Bronchial epithelial cell (primary cell): ENCODE measurements at regions not wholly inside any gene's neighbourhood (a gene's known extent, or its start where the extent isn't known, plus 50 kb on each side); places are given as distances from the start of the nearest gene placed in this dataset.

Experiments
- DNase-seq: peaks from one replicate; pipeline ENCODE4 v3.0.0-alpha.2; 2010; ENCODE audit warnings: low read depth
- FAIRE-seq: peaks from 2 replicates; lab custom pipeline; 2011; peaks lifted over from hg19 to GRCh38; lab: Jason Lieb, UNC
- H3K27me3 ChIP-seq: 2 replicates; pipeline ENCODE4 v1.5.1; 2011; ENCODE audit warnings: low read length; ENCODE audit not compliant: control insufficient read depth, insufficient read depth
- H3K36me3 ChIP-seq: 2 replicates; pipeline ENCODE4 v1.5.1; 2011; ENCODE audit warnings: low read length; ENCODE audit not compliant: control insufficient read depth, insufficient read depth
- H3K4me3 ChIP-seq: 2 replicates; pipeline ENCODE4 v1.5.1; 2011; ENCODE audit warnings: mild to moderate bottlenecking, low read depth, low read length, control low read depth
- TF ChIP-seq, protein P1 (sequence below): IDR thresholded peaks from 2 replicates; pipeline ENCODE4 v1.5.1; 2011; ENCODE audit warnings: mild to moderate bottlenecking, moderate library complexity, low read length, control low read depth, inconsistent platforms; ENCODE audit not compliant: insufficient read depth, severe bottlenecking

- no peak for DNase-seq
- TF ChIP-seq, protein P1, sequence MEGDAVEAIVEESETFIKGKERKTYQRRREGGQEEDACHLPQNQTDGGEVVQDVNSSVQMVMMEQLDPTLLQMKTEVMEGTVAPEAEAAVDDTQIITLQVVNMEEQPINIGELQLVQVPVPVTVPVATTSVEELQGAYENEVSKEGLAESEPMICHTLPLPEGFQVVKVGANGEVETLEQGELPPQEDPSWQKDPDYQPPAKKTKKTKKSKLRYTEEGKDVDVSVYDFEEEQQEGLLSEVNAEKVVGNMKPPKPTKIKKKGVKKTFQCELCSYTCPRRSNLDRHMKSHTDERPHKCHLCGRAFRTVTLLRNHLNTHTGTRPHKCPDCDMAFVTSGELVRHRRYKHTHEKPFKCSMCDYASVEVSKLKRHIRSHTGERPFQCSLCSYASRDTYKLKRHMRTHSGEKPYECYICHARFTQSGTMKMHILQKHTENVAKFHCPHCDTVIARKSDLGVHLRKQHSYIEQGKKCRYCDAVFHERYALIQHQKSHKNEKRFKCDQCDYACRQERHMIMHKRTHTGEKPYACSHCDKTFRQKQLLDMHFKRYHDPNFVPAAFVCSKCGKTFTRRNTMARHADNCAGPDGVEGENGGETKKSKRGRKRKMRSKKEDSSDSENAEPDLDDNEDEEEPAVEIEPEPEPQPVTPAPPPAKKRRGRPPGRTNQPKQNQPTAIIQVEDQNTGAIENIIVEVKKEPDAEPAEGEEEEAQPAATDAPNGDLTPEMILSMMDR: no peak
- FAIRE-seq: no peak
- Histone ChIP-seq H3K4me3 (no peak overlapping the region), H3K27me3 (no peaks in the 10 kb centered on the region), H3K36me3 (no peaks in the 10 kb centered on the region)
Measured at GRCh38 chr16:51710186-51710585, 559.1 kb upstream of the SALL1 start.

DNA sequence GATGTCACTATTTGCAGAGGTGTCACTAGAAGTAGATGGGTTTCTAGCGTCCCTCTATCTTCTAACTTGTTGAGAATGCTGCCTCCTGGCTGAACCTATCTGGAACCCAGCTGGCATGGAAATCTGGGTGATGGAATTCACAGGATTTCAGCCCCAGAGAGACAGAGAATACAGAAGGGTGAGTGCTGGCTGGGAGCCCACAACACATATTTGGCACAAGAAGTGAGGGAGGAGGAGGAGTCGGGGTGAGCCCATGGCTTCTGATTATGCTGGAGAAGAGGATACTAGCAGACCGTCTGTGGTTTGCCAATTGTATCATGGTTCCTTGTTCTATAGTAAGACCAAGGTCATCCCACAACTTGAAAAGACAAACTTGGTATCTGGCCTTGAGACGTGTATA is 557.8 kb upstream of the SALL1 start:
- DNase-seq (no peak), FAIRE-seq (no peak)
- TF ChIP-seq, protein P1: no peak
- H3K36me3 ChIP-seq: no peaks in the 10 kb centered on the region
- H3K4me3 ChIP-seq: no peak overlapping the region
- H3K27me3 ChIP-seq: no peaks in the 10 kb centered on the region

DNA sequence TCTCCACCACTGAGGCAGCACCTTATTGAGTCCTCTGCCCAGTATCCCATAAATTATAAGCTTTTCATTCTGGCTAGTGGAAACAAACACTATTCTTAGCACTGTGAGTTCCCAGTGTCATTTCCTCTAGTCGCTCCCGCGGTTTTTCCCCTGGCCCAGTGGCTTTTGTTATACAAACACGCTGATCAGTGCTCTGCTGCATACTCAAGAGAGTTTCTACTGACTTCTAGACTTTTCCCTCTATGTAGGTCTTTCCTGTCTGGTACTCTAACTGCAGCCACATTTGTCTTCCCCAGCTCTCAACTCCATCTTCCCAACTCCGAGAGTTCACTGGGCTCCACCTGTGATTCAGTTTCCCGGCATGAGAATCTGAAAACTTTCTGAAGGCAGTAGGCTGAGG is 556.6 kb upstream of the SALL1 start:
- DNase-seq (no peak), FAIRE-seq (no peak)
- Histone ChIP-seq H3K27me3 (no peaks in the 10 kb centered on the region), H3K36me3 (no peaks in the 10 kb centered on the region), H3K4me3 (no peak overlapping the region)
- TF ChIP-seq, protein P1: no peak

- Histone ChIP-seq H3K27me3 (no peaks in the 10 kb centered on the region), H3K36me3 (no peaks in the 10 kb centered on the region), H3K4me3 (no peak overlapping the region)
- FAIRE-seq: no peak
- DNase-seq: no peak
- TF ChIP-seq, protein P1: no peak
Measured at GRCh38 chr16:51705142-51705541, 554.1 kb upstream of the SALL1 start.

DNA sequence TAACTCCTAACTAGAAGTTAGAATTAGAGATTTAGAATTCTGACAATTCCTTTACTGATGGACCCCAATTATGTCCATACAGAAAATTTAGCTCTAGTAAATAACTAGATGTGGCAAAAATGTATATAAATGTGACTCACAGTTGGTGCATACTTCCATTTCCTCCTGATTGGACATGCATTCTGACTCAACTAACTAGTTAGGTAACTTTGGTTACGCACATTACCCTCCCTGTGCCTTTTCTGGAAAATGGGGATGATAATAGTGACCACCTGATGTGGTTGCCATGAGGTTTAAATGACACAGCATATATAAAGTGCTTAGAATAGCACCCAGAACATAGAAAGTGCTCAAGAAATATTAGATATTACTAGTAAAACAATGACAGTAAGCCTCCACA is 550.0 kb upstream of the SALL1 start:
- no peak for FAIRE-seq
- peak; percentile 74 for DNase-seq
- H3K4me3 ChIP-seq: no peak overlapping the region
- H3K36me3 ChIP-seq: no peaks in the 10 kb centered on the region
- TF ChIP-seq, protein P1: no peak
- no peaks in the 10 kb centered on the region for H3K27me3 ChIP-seq

DNA sequence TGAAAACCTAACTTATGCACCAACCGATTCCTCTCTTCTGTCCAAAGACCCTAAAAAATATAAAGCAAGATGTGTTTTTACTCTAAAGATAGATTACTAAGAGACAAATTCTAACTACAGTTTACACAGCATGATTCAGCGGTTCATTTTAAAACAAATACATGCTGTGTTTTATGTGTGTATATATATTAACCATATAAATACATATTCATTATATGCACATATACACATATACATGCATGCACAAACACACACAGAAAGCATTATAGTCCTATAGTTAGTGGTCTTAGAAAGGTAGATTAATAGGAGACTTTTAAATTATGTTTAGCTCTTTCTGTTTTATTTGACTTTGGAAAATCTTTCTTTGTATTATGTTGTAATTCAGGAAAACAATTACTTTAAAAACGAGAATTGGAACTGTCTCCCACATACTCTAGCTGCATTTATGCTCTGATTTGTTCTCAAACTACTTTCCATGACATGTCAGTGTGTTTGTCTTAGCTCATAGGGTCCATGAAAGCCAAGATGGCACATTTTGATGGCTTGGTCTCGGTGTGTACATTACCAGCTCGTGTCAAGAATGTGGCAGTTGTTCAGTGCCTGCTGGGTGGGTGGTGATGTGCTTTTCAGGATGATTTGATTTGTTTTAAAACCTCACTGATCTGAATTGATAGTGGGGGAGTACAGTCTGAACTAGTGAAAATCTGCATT is 548.8 kb upstream of the SALL1 start:
- no peaks in the 10 kb centered on the region for H3K27me3 ChIP-seq

More for the DNA sequence above, 548.8 kb upstream of the SALL1 start:
- TF ChIP-seq, protein P1: no peak
- FAIRE-seq: peak; percentile 68
- Histone ChIP-seq H3K36me3 (no peaks in the 10 kb centered on the region), H3K4me3 (no peak overlapping the region)
- no peak for DNase-seq
